ENCODE measurements at regions not wholly inside any gene's neighbourhood (a gene's known extent, or its start where the extent isn't known, plus 50 kb on each side); places are given as distances from the start of the nearest gene placed in this dataset.
"Not testable (repeated sequence)": the region's sequence is repeated elsewhere in the genome, so short reads cannot be mapped to it uniquely, and the experiment has no call there.

DNA sequence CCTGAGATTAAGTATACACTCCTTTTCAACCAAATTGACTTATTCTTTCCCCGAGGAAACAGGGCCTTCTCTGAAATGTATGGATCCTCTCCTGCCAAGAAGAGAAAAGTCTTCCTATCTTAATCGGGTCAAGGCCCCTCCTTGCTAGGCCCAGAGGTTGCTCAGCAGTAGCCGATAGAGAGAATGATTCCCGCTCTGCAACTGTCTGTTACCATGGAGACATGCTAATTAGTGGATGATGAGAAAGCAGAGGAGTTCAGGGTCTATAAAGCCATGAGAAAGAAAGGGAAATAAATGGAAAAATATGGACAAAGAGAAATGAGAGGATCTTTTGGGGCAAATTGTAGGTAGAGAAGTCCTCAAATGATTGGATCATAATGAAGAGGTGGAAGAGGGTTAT, 103.5 kb downstream of the POU4F1 start:
- no peaks in the 10 kb centered on the region for H3K4me1 ChIP-seq
- H3K27me3 ChIP-seq, result no peaks in the 10 kb centered on the region
- intact Hi-C loops (cut with DNase I; ENCODE audit: low total_unique reads) (no loop called here), in situ Hi-C loops (cut with MboI; ENCODE audit: low sequenced_read_pairs in 4 of 4) (no loop called here)
- DNase-seq, result no peak
- no peaks in the 10 kb centered on the region for H3K36me3 ChIP-seq
- no peak for TF ChIP-seq POLR2A (IDR thresholded peaks at IDR 0.05)
- no peaks in the 10 kb centered on the region for H3K9me3 ChIP-seq
- no peak for ATAC-seq
- no peak overlapping the region for H3K4me3 ChIP-seq
- H3K27ac ChIP-seq, result no peak overlapping the region

DNA sequence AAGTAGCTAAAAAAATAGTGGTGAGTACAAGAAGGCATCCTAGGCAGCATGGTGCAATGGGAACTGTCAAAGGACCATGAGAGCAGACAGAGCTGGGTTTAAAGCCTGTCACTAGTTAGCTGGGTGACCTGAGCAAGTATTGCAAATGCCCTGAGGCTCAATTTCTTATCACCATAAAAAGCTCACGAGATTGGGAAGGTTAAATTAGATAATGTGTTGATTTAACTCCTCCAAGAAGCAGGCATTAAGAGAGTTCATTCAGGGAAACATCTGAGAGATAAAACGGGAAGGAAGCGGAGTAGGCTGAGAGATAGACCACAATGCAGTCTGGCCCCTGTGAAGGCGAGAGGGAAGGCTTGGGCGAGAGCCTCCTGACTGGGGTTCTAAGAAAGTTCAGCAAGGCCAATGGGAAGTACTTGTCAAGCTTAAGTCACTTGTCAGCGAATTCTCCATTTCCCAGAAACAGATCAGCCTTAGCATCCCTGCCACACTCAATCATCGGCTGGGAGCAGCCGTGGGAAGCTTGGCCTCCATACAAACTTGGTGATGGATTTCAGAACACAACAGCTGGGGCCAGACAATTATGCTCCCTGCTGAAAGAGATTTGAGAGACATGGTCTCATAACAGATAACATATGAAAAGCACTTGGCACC, 105.5 kb downstream of the POU4F1 start:
- no peaks in the 10 kb centered on the region for H3K9me3 ChIP-seq
- no peak overlapping the region for H3K27ac ChIP-seq
- no peak for ATAC-seq
- TF ChIP-seq, protein P1, sequence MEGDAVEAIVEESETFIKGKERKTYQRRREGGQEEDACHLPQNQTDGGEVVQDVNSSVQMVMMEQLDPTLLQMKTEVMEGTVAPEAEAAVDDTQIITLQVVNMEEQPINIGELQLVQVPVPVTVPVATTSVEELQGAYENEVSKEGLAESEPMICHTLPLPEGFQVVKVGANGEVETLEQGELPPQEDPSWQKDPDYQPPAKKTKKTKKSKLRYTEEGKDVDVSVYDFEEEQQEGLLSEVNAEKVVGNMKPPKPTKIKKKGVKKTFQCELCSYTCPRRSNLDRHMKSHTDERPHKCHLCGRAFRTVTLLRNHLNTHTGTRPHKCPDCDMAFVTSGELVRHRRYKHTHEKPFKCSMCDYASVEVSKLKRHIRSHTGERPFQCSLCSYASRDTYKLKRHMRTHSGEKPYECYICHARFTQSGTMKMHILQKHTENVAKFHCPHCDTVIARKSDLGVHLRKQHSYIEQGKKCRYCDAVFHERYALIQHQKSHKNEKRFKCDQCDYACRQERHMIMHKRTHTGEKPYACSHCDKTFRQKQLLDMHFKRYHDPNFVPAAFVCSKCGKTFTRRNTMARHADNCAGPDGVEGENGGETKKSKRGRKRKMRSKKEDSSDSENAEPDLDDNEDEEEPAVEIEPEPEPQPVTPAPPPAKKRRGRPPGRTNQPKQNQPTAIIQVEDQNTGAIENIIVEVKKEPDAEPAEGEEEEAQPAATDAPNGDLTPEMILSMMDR (IDR thresholded peaks at IDR 0.05 in 4 of 5, conservative IDR thresholded peaks at IDR 0.05 in 1 of 5), result no peak
- TF ChIP-seq POLR2A (IDR thresholded peaks at IDR 0.05), result no peak
- in situ Hi-C loops (cut with MboI; ENCODE audit: low sequenced_read_pairs in 4 of 4) (no loop called here), intact Hi-C loops (cut with DNase I; ENCODE audit: low total_unique reads) (no loop called here)
- DNase-seq, result no peak
- H3K36me3 ChIP-seq, result no peaks in the 10 kb centered on the region
- no peak overlapping the region for H3K4me3 ChIP-seq
- H3K4me1 ChIP-seq, result no peaks in the 10 kb centered on the region
- H3K27me3 ChIP-seq, result no peaks in the 10 kb centered on the region

DNA sequence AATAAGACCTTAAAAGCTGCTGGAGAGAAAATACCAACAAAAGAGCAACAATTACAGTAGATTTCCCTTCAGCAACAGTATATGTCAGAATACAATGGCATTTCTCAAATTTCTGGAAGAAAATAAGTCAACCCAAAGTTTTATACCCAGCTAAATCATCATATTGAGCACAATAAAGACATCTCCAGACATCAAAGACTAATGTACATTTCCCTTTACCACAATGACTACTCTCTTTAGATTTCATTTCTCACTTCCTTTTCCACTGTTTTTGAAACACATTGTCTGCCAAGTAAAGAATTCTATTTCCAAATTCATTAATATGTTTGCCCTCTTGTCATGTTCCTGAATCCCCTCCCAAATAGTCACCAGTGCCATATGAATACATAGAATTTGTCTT, 111.4 kb downstream of the POU4F1 start:
- no peak overlapping the region for H3K27ac ChIP-seq
- no peaks in the 10 kb centered on the region for H3K27me3 ChIP-seq
- intact Hi-C loops (cut with DNase I; ENCODE audit: low total_unique reads), result no loop called here
- no peaks in the 10 kb centered on the region for H3K9me3 ChIP-seq
- DNase-seq (no peak), ATAC-seq (no peak)
- no peaks in the 10 kb centered on the region for H3K4me1 ChIP-seq
- H3K4me3 ChIP-seq, result no peak overlapping the region
- no peaks in the 10 kb centered on the region for H3K36me3 ChIP-seq
- in situ Hi-C loops (cut with MboI; ENCODE audit: low sequenced_read_pairs in 4 of 4), result no loop called here
- TF ChIP-seq, protein P1 (IDR thresholded peaks at IDR 0.05 in 4 of 5, conservative IDR thresholded peaks at IDR 0.05 in 1 of 5), result no peak
- no peak for TF ChIP-seq POLR2A (IDR thresholded peaks at IDR 0.05)

DNA sequence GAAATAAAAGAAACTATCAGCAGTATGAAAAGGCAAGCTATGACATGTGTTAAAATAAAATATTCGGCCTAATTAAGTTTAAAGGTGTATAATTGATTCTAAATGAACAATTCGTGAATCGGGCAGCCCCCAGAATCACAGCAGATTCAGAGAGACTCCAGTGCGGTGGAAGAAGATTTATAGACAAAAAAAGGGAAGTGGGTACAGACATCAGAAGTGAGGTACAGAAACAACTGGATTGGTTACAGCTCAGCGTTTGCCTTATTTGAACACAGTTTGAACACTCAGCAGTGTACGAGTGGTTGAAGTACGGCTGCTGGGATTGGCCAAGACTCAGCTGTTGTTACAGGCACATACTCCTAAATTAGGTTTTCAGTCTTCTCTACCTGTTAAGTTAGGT, 113.1 kb downstream of the POU4F1 start:
- intact Hi-C loops (cut with DNase I; ENCODE audit: low total_unique reads), result not testable (repeated sequence)

DNA sequence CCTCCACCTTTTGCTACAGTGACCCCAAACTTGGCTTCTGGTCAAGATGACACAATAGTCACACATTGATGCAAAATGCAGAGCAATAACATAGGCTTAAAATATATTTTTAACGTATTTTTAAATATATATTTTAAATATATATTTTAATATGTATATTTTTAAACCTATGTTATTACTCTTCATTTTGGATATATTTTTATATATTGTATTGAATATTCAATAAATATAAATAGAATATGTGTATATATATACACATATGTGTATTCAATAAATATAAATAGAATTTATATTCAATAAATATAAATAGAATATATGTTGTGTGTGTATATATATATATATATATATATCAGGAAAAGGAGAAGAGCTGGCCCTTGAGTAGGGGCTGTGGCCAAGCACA, 115.6 kb downstream of the POU4F1 start:
- H3K27me3 ChIP-seq, result no peaks in the 10 kb centered on the region
- H3K36me3 ChIP-seq, result no peaks in the 10 kb centered on the region
- no peak overlapping the region for H3K4me3 ChIP-seq
- intact Hi-C loops (cut with DNase I; ENCODE audit: low total_unique reads) (no loop called here), in situ Hi-C loops (cut with MboI; ENCODE audit: low sequenced_read_pairs in 4 of 4) (no loop called here)
- H3K27ac ChIP-seq, result no peak overlapping the region
- no peak for DNase-seq
- ATAC-seq, result no peak
- no peak for TF ChIP-seq POLR2A (IDR thresholded peaks at IDR 0.05)
- TF ChIP-seq, protein P1 (IDR thresholded peaks at IDR 0.05 in 4 of 5, conservative IDR thresholded peaks at IDR 0.05 in 1 of 5), result no peak
- no peaks in the 10 kb centered on the region for H3K9me3 ChIP-seq
- no peaks in the 10 kb centered on the region for H3K4me1 ChIP-seq

More for the DNA sequence above, 113.1 kb downstream of the POU4F1 start:
- H3K27me3 ChIP-seq; H3K9me3 ChIP-seq; H3K36me3 ChIP-seq; in situ Hi-C loops (cut with MboI; ENCODE audit: low sequenced_read_pairs in 4 of 4); H3K27ac ChIP-seq; DNase-seq; H3K4me1 ChIP-seq; H3K4me3 ChIP-seq; ATAC-seq: not testable (repeated sequence)

DNA sequence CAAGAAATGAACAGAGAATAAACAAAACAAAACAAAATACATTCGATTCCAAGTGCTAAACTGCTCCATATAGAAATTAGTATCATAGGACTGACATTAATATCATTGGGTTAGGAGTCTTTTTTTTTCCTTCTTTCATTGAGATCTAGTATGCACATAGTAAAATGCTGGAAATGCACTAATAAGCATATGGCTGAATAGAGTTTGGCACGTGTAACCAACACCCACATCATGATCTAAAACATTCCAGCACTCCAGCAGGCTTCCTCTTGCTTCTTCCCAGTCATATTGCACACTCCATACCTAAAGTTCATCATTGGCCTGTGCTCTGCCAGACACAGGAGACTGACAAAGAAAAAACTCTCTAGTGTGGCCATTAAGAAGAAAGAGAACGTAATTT, 117.5 kb downstream of the POU4F1 start:
- no peaks in the 10 kb centered on the region for H3K27me3 ChIP-seq
- H3K4me3 ChIP-seq, result no peak overlapping the region
- ATAC-seq, result no peak
- H3K4me1 ChIP-seq, result no peaks in the 10 kb centered on the region
- DNase-seq, result no peak
- no peaks in the 10 kb centered on the region for H3K9me3 ChIP-seq
- in situ Hi-C loops (cut with MboI; ENCODE audit: low sequenced_read_pairs in 4 of 4) (no loop called here), intact Hi-C loops (cut with DNase I; ENCODE audit: low total_unique reads) (no loop called here)
- H3K36me3 ChIP-seq, result no peaks in the 10 kb centered on the region
- no peak overlapping the region for H3K27ac ChIP-seq
- TF ChIP-seq POLR2A (IDR thresholded peaks at IDR 0.05), result no peak
- TF ChIP-seq, protein P1 (IDR thresholded peaks at IDR 0.05 in 4 of 5, conservative IDR thresholded peaks at IDR 0.05 in 1 of 5), result no peak
